ENCODE measurements at regions not wholly inside any gene's neighbourhood (a gene's known extent, or its start where the extent isn't known, plus 50 kb on each side); places are given as distances from the start of the nearest gene placed in this dataset.

- TF ChIP-seq TCF7L2 (IDR thresholded peaks at IDR 0.05; ENCODE audit: borderline replicate concordance, extremely low read depth, insufficient read depth, insufficient read length) (no peak), CTCF (IDR thresholded peaks at IDR 0.05 in 2 of 3, conservative IDR thresholded peaks at IDR 0.05 in 1 of 3; ENCODE audit: borderline replicate concordance in 1 of 3, insufficient read depth in 1 of 3, low read depth in 2 of 3, low read length in 2 of 3) (no peak)
Observed at GRCh38 chr5:54725391-54726280, 208.1 kb downstream of the SNX18 start (continued).

GRCh38 chr5:54722846-54723433, 205.4 kb downstream of the SNX18 start:
- H3K9me3 ChIP-seq (ENCODE audit: control insufficient read depth in 1 of 2, insufficient read depth in 1 of 2, low read depth in 1 of 2, low read length in 2 of 2): no peaks in the 10 kb centered on the region
- TF ChIP-seq REST (IDR thresholded peaks at IDR 0.05; ENCODE audit: low read depth): no peak
- TF ChIP-seq RAD21 (IDR thresholded peaks at IDR 0.05; ENCODE audit: low read depth): no peak
- TF ChIP-seq JUND (IDR thresholded peaks at IDR 0.05): no peak
- TF ChIP-seq POLR2A (IDR thresholded peaks at IDR 0.05; ENCODE audit: borderline replicate concordance, extremely low read depth, insufficient read depth, insufficient read length): no peak
- TF ChIP-seq ZFX (IDR thresholded peaks at IDR 0.05): no peak
- TF ChIP-seq CTCF (IDR thresholded peaks at IDR 0.05 in 2 of 3, conservative IDR thresholded peaks at IDR 0.05 in 1 of 3; ENCODE audit: borderline replicate concordance in 1 of 3, insufficient read depth in 1 of 3, low read depth in 2 of 3, low read length in 2 of 3): no peak
- no peak for TF ChIP-seq ATF3 (IDR thresholded peaks at IDR 0.05)
- no peak for TF ChIP-seq CEBPB (IDR thresholded peaks at IDR 0.05; ENCODE audit: low read depth)
- no peak for TF ChIP-seq POLR2AphosphoS5 (IDR thresholded peaks at IDR 0.05; ENCODE audit: low read depth, low read length)
- TF ChIP-seq TCF7L2 (IDR thresholded peaks at IDR 0.05; ENCODE audit: borderline replicate concordance, extremely low read depth, insufficient read depth, insufficient read length): no peak
- no peak for TF ChIP-seq ZBTB33 (IDR thresholded peaks at IDR 0.05; ENCODE audit: extremely low read depth, insufficient replicate concordance, low read length)

More at GRCh38 chr5:54722846-54723433, 205.4 kb downstream of the SNX18 start:
- Histone ChIP-seq H3K27me3 (ENCODE audit: insufficient read depth, low read length) (peaks cover 15% of the 10 kb centered on the region), H3K9ac (ENCODE audit: low read length) (no peak overlapping the region), H3K9me2 (ENCODE audit: insufficient read depth) (no peaks in the 10 kb centered on the region), H4K20me1 (ENCODE audit: insufficient read depth) (no peaks in the 10 kb centered on the region), H3K27ac (ENCODE audit: low read depth, low read length) (no peak overlapping the region), H3K4me1 (ENCODE audit: control insufficient read depth in 1 of 2, insufficient read depth in 2 of 2, low read length in 2 of 2) (peaks cover 0 to 6% of the 10 kb centered on the region in 2 experiments; a peak in 2 of 4 replicates), H2AFZ (ENCODE audit: low read depth, low read length, poor library complexity, severe bottlenecking) (no peak overlapping the region), H3K4me3 (replicated peaks in 1 of 2; ENCODE audit: low read depth in 1 of 2, low read length in 2 of 2) (no peak overlapping the region), H3K4me2 (ENCODE audit: low read length) (no peak overlapping the region), H3K79me2 (ENCODE audit: insufficient read depth, low read length) (no peaks in the 10 kb centered on the region), H3K36me3 (ENCODE audit: control insufficient read depth in 1 of 2, insufficient read depth in 2 of 2, low read length in 2 of 2) (no peaks in the 10 kb centered on the region)
- DNase-seq (ENCODE audit: low read depth, low spot score) (no peak), ATAC-seq (no peak)
- ChIA-PET CTCF (no interaction called here), RAD21 (ENCODE audit: low non-redundant PET in 1 of 2, low total read pairs in 2 of 2, uncharacterized antibody in 2 of 2, unreplicated experiment in 2 of 2) (no interaction called here), POLR2A (no interaction called here)
- BruUV-seq (replicated peaks): no TSS peak
- intact Hi-C loops (cut with micrococcal nuclease): no loop called here

All from HCT116 (cell line).